H1 (cell line): ENCODE measurements at regions not wholly inside any gene's neighbourhood (a gene's known extent, or its start where the extent isn't known, plus 50 kb on each side); places are given as distances from the start of the nearest gene placed in this dataset.

Experiments
- CTCF ChIA-PET: fragments of 300-600 bp; sonication (Branson Sonifier 250); formaldehyde crosslinking; loops from one replicate; lab custom pipeline; 2021; ENCODE audit not compliant: partially characterized antibody; lab: Charles Lee
- POLR2A ChIA-PET: fragments of 300-600 bp; sonication (Branson Sonifier 250); formaldehyde crosslinking; loops from one replicate; lab custom pipeline; 2021; ENCODE audit warnings: inconsistent platforms; ENCODE audit not compliant: partially characterized antibody; lab: Charles Lee
- DNase-seq, 2 experiments: peaks; one replicate each; pipeline versions ENCODE4 v3.0.0 to v3.0.0-alpha.2; 2010 to 2022; ENCODE audit warnings: low spot score in 2 of 2, low read depth in 1 of 2, mixed read lengths in 1 of 2
- FAIRE-seq: peaks from 2 replicates; lab custom pipeline; 2011; peaks lifted over from hg19 to GRCh38; lab: Jason Lieb, UNC
- H2AFZ ChIP-seq: 2 replicates; pipeline ENCODE4 v1.8.1; 2012; ENCODE audit warnings: low read length, inconsistent platforms
- H2AK5ac ChIP-seq: 2 replicates; pipeline ENCODE4 v1.6.1; 2013; ENCODE audit warnings: low read depth, low read length
- H2BK120ac ChIP-seq: replicated peaks from 2 replicates; pipeline ENCODE3; 2013; ENCODE audit warnings: low read depth, low read length, inconsistent platforms
- H2BK12ac ChIP-seq: 2 replicates; pipeline ENCODE4 v1.6.1; 2013; ENCODE audit warnings: low read depth, low read length
- H2BK15ac ChIP-seq: 2 replicates; pipeline ENCODE4 v1.6.1; 2013; ENCODE audit warnings: low read length
- H2BK20ac ChIP-seq: 2 replicates; pipeline ENCODE4 v1.6.1; 2013; ENCODE audit warnings: low read length
- H2BK5ac ChIP-seq: 2 replicates; pipeline ENCODE4 v1.6.1; 2013; ENCODE audit warnings: low read depth, low read length
- H3K14ac ChIP-seq: 2 replicates; pipeline ENCODE4 v1.6.1; 2013; ENCODE audit warnings: inconsistent platforms; ENCODE audit not compliant: insufficient read length
- H3K18ac ChIP-seq: 2 replicates; pipeline ENCODE4 v1.6.1; 2013; ENCODE audit warnings: low read length; ENCODE audit errors: extremely low read depth
- H3K23ac ChIP-seq: 2 replicates; pipeline ENCODE4 v1.6.1; 2013; ENCODE audit warnings: inconsistent platforms; ENCODE audit not compliant: insufficient read length
- H3K23me2 ChIP-seq: 2 replicates; pipeline ENCODE4 v1.6.1; 2013; ENCODE audit warnings: low read depth, low read length
- H3K27ac ChIP-seq: 2 replicates; pipeline ENCODE4 v1.6.1; 2011; ENCODE audit warnings: low read depth, low read length, inconsistent platforms
- H3K27me3 ChIP-seq, 4 experiments: replicated peaks in 1 of 4; 1 replicate in 1 of 4; 2 replicates in 3 of 4; pipeline versions ENCODE4 v1.6.1 to v1.8.1; 2011 to 2013; ENCODE audit warnings: low read length in 3 of 4, mild to moderate bottlenecking in 3 of 4, inconsistent platforms in 2 of 4, mixed read lengths in 2 of 4, moderate library complexity in 1 of 4; ENCODE audit not compliant: control insufficient read depth in 3 of 4, insufficient read depth in 3 of 4; ENCODE audit errors: extremely low read depth in 1 of 4
- H3K36me3 ChIP-seq, 4 experiments: 2 replicates each; pipeline versions ENCODE4 v1.6.1 to v1.8.1; 2011 to 2013; ENCODE audit warnings: mild to moderate bottlenecking in 4 of 4, low read length in 3 of 4, moderate library complexity in 2 of 4, control low read depth in 1 of 4, inconsistent platforms in 1 of 4; ENCODE audit not compliant: insufficient read depth in 4 of 4, control insufficient read depth in 2 of 4
- H3K4ac ChIP-seq: replicated peaks from 2 replicates; pipeline ENCODE3; 2013; ENCODE audit warnings: low read length, low read depth, mixed read lengths, inconsistent platforms; ENCODE audit not compliant: insufficient read length
- H3K4me1 ChIP-seq, 4 experiments: replicated peaks in 1 of 4; 1 replicate in 1 of 4; 2 replicates in 3 of 4; pipeline versions ENCODE4 v1.6.1 to v1.8.1; 2011 to 2013; ENCODE audit warnings: low read length in 3 of 4, inconsistent platforms in 2 of 4, mixed read lengths in 1 of 4; ENCODE audit not compliant: insufficient read depth in 4 of 4, control insufficient read depth in 3 of 4
- H3K4me2 ChIP-seq, 2 experiments: 2 replicates each; pipeline versions ENCODE4 v1.6.1 to v1.8.1; 2011 to 2013; ENCODE audit warnings: low read depth in 2 of 2, low read length in 2 of 2, control low read depth in 1 of 2, inconsistent platforms in 1 of 2, mild to moderate bottlenecking in 1 of 2; ENCODE audit not compliant: insufficient read depth in 1 of 2
- H3K4me3 ChIP-seq, 4 experiments: fragments of 200-600, 300-600 bp in 1 of 4; sonication (generic), shearing (Covaris generic), sonication (Bioruptor Twin) in 1 of 4; 2 replicates each; pipeline versions ENCODE4 v1.5.1 to v1.8.1; 2011 to 2016; ENCODE audit warnings: low read length in 4 of 4, low read depth in 3 of 4, control low read depth in 2 of 4, inconsistent platforms in 2 of 4, mild to moderate bottlenecking in 2 of 4, mixed read lengths in 1 of 4, moderate library complexity in 1 of 4; ENCODE audit not compliant: insufficient read depth in 2 of 4; ENCODE audit errors: extremely low read depth in 1 of 4
- H3K56ac ChIP-seq: replicated peaks from 2 replicates; pipeline ENCODE3; 2013; ENCODE audit warnings: low read depth, mild to moderate bottlenecking, mixed read lengths, low read length, inconsistent platforms; ENCODE audit not compliant: insufficient read length
- H3K79me1 ChIP-seq: 2 replicates; pipeline ENCODE4 v1.6.1; 2013; ENCODE audit warnings: low read depth, low read length, control low read depth
- H3K79me2 ChIP-seq, 2 experiments: 2 replicates each; pipeline versions ENCODE4 v1.6.1 to v1.8.1; 2012 to 2013; ENCODE audit warnings: low read length in 2 of 2, mild to moderate bottlenecking in 2 of 2, inconsistent platforms in 1 of 2; ENCODE audit not compliant: insufficient read depth in 2 of 2, control insufficient read depth in 1 of 2
- H3K9ac ChIP-seq, 4 experiments: replicated peaks in 1 of 4; 1 replicate in 1 of 4; 2 replicates in 3 of 4; pipeline versions ENCODE4 v1.6.1 to v1.8.1; 2011 to 2013; ENCODE audit warnings: low read depth in 3 of 4, low read length in 3 of 4, control low read depth in 2 of 4, mild to moderate bottlenecking in 2 of 4, moderate library complexity in 2 of 4, inconsistent platforms in 1 of 4; ENCODE audit errors: extremely low read depth in 1 of 4
- H3K9me3 ChIP-seq, 2 experiments: 2 replicates each; pipeline versions ENCODE4 v1.6.1 to v1.8.1; 2012 to 2013; ENCODE audit warnings: mild to moderate bottlenecking in 2 of 2, moderate library complexity in 2 of 2, control low read depth in 1 of 2, inconsistent platforms in 1 of 2, low read depth in 1 of 2, low read length in 1 of 2, mixed read lengths in 1 of 2; ENCODE audit not compliant: insufficient read depth in 2 of 2
- H4K20me1 ChIP-seq, 2 experiments: replicated peaks in 1 of 2; 2 replicates each; pipeline versions ENCODE3 to v1.8.1; 2011 to 2013; ENCODE audit warnings: inconsistent platforms in 2 of 2, low read length in 2 of 2, mild to moderate bottlenecking in 1 of 2; ENCODE audit not compliant: insufficient read depth in 2 of 2, control insufficient read depth in 1 of 2
- H4K5ac ChIP-seq: 2 replicates; pipeline ENCODE4 v1.6.1; 2013; ENCODE audit warnings: low read length, low read depth, mixed read lengths, inconsistent platforms; ENCODE audit not compliant: insufficient read length
- H4K8ac ChIP-seq: 2 replicates; pipeline ENCODE4 v1.8.0; 2013; ENCODE audit warnings: mild to moderate bottlenecking, moderate library complexity, low read length, inconsistent platforms; ENCODE audit not compliant: insufficient read depth; ENCODE audit errors: extremely low read depth
- H4K91ac ChIP-seq: replicated peaks from 2 replicates; pipeline ENCODE3; 2013; ENCODE audit warnings: low read length, mixed read lengths, inconsistent platforms; ENCODE audit not compliant: insufficient read length
- ASH2L ChIP-seq: fragments of 200-600, 300-600 bp; sonication (generic); IDR thresholded peaks from one replicate; pipeline ENCODE4 v1.7.1; 2017; ENCODE audit warnings: low read length
- CEBPB ChIP-seq: IDR thresholded peaks from 2 replicates; pipeline ENCODE4 v1.6.1; 2012; ENCODE audit warnings: low read depth, low read length
- CREB1 ChIP-seq: IDR thresholded peaks from 2 replicates; pipeline ENCODE4 v1.6.1; 2012; ENCODE audit warnings: inconsistent platforms
- CTCF ChIP-seq, 3 experiments: IDR thresholded peaks; 1 replicate in 2 of 3; 2 replicates in 1 of 3; pipeline versions ENCODE4 v1.5.1 to v1.6.1; 2011; ENCODE audit warnings: low read length in 3 of 3, mild to moderate bottlenecking in 3 of 3, inconsistent platforms in 2 of 3, low read depth in 1 of 3, moderate library complexity in 1 of 3; ENCODE audit not compliant: insufficient read depth in 1 of 3; ENCODE audit errors: control extremely low read depth in 1 of 3
- KDM1A ChIP-seq: fragments of 200-600, 300-600 bp; sonication (generic); IDR thresholded peaks from 2 replicates; pipeline ENCODE4 v1.7.1; 2016; ENCODE audit warnings: mild to moderate bottlenecking, low read length, borderline replicate concordance
- KDM5A ChIP-seq: fragments of 200-600 bp; IDR thresholded peaks from 2 replicates; pipeline ENCODE4 v1.7.1; 2012; ENCODE audit warnings: mild to moderate bottlenecking, low read length, inconsistent platforms, mixed read lengths
- NANOG ChIP-seq: IDR thresholded peaks from 2 replicates; pipeline ENCODE4 v1.6.1; 2011; ENCODE audit warnings: low read length, low read depth, mild to moderate bottlenecking, inconsistent platforms; ENCODE audit not compliant: insufficient read depth, poor library complexity, severe bottlenecking
- RAD21 ChIP-seq, 2 experiments: IDR thresholded peaks in 1 of 2; conservative IDR thresholded peaks in 1 of 2; 2 replicates each; pipeline ENCODE4 v1.6.1; 2011; ENCODE audit warnings: low read depth in 2 of 2, low read length in 2 of 2, improper control_type of control experiment in 1 of 2, inconsistent platforms in 1 of 2, mild to moderate bottlenecking in 1 of 2, moderate library complexity in 1 of 2
- SIN3A ChIP-seq, 2 experiments: IDR thresholded peaks in 1 of 2; conservative IDR thresholded peaks in 1 of 2; 2 replicates each; pipeline ENCODE4 v1.6.1; 2011 to 2012; ENCODE audit warnings: low read length in 2 of 2, improper control_type of control experiment in 1 of 2, low read depth in 1 of 2, mild to moderate bottlenecking in 1 of 2
- SIX5 ChIP-seq: IDR thresholded peaks from 2 replicates; pipeline ENCODE4 v1.6.1; 2011; ENCODE audit warnings: mild to moderate bottlenecking, low read depth, low read length
- SP1 ChIP-seq: IDR thresholded peaks from 2 replicates; pipeline ENCODE4 v1.6.1; 2011; ENCODE audit warnings: low read depth, low read length
- SUZ12 ChIP-seq: fragments of 200-600 bp; sonication (generic); IDR thresholded peaks from 2 replicates; pipeline ENCODE4 v1.6.1; 2012; ENCODE audit warnings: mild to moderate bottlenecking, inconsistent platforms, low read length, moderate library complexity, mixed read lengths
- TAF1 ChIP-seq: IDR thresholded peaks from 2 replicates; pipeline ENCODE4 v1.6.1; 2011; ENCODE audit warnings: mild to moderate bottlenecking, low read depth, low read length
- whole genome bisulfite sequencing, 2 experiments: shearing (Covaris generic) in 1 of 2; methylation state at CpG; one replicate each; pipeline versions ENCODE4 v1.1.6 to v1.1.7; 2013 to 2015; ENCODE audit warnings: low lambda C conversion rate in 2 of 2, mixed read lengths in 2 of 2, inconsistent platforms in 1 of 2, low coverage in 1 of 2, missing lambda C conversion rate in 1 of 2; ENCODE audit not compliant: insufficient replicate concordance in 2 of 2, insufficient coverage in 1 of 2, insufficient read length in 1 of 2; ENCODE audit errors: extremely low coverage in 1 of 2, missing lambda C conversion rate in 1 of 2; 5-methylcytosine and 5-hydroxymethylcytosine counted together

GRCh38 chr1:175245324-175245723 is 52.7 kb upstream of the KIAA0040 start:
- H3K23me2 ChIP-seq: no peaks in the 10 kb centered on the region
- no peak overlapping the region for H2BK12ac ChIP-seq
- H4K8ac ChIP-seq: no peak overlapping the region
- no peaks in the 10 kb centered on the region for H3K36me3 ChIP-seq
- no peaks in the 10 kb centered on the region for H3K27me3 ChIP-seq
- no peak overlapping the region for H2AK5ac ChIP-seq
- DNase-seq (no peak), FAIRE-seq (no peak)
- H3K4me2 ChIP-seq: no peak overlapping the region
- H3K23ac ChIP-seq: no peak overlapping the region
- H3K14ac ChIP-seq: no peak overlapping the region
- H3K4me1 ChIP-seq: no peaks in the 10 kb centered on the region
- H3K27ac ChIP-seq: no peak overlapping the region
- H3K79me2 ChIP-seq: no peaks in the 10 kb centered on the region
- no peak overlapping the region for H3K18ac ChIP-seq
- H3K56ac ChIP-seq: no peak overlapping the region
- POLR2A ChIA-PET: no interaction called here
- no peak overlapping the region for H4K91ac ChIP-seq
- no peak overlapping the region for H2BK20ac ChIP-seq
- no peak overlapping the region for H2BK120ac ChIP-seq
- H3K9me3 ChIP-seq: peaks cover 0 to 5% of the 10 kb centered on the region in 2 experiments; a peak in 2 of 4 replicates
- H2AFZ ChIP-seq: no peak overlapping the region
- no peak overlapping the region for H3K9ac ChIP-seq
- H2BK15ac ChIP-seq: no peak overlapping the region
- H3K4ac ChIP-seq: no peak overlapping the region
- no peak overlapping the region for H2BK5ac ChIP-seq
- H4K20me1 ChIP-seq: no peaks in the 10 kb centered on the region
- H3K79me1 ChIP-seq: no peaks in the 10 kb centered on the region
- CTCF ChIA-PET: interaction anchor here (1.2 kb wide), 1 partner anchor 72 kb away, joined by 4 read pairs; no protein-coding TSS in a partner anchor
- H4K5ac ChIP-seq: no peak overlapping the region
- WGBS, 2 experiments: 88% methylated on average over 1 of the region's 1 CpG; no CpG with 5 or more reads in 1 of the 2 experiments
- no peak overlapping the region for H3K4me3 ChIP-seq
- TF ChIP-seq SIX5: no peak
- TF ChIP-seq SP1: no peak
- no peak for TF ChIP-seq SIN3A (conservative IDR thresholded peaks at IDR 0.05 in 1 of 2, IDR thresholded peaks at IDR 0.05 in 1 of 2; ENCODE audit: low read depth in 1 of 2, low read length in 2 of 2)
- TF ChIP-seq KDM5A: no peak
- no peak for TF ChIP-seq CTCF (IDR thresholded peaks at IDR 0.05; ENCODE audit: control extremely low read depth in 1 of 3, insufficient read depth in 1 of 3, low read depth in 1 of 3, low read length in 3 of 3)
- TF ChIP-seq CEBPB: no peak
- TF ChIP-seq NANOG: no peak
- TF ChIP-seq RAD21 (IDR thresholded peaks at IDR 0.05 in 1 of 2, conservative IDR thresholded peaks at IDR 0.05 in 1 of 2; ENCODE audit: low read depth in 2 of 2, low read length in 2 of 2): no peak
- TF ChIP-seq TAF1: no peak
- TF ChIP-seq ASH2L: no peak
- no peak for TF ChIP-seq CREB1
- no peak for TF ChIP-seq KDM1A
- TF ChIP-seq SUZ12: no peak
